ENCODE measurements at regions not wholly inside any gene's neighbourhood (a gene's known extent, or its start where the extent isn't known, plus 50 kb on each side); places are given as distances from the start of the nearest gene placed in this dataset.

GRCh38 chr2:129457277-129457818 is 522.1 kb upstream of the RAB6C start:
- DNase-seq (ENCODE audit: low spot score in 2 of 2) = no peak
- Histone ChIP-seq H3K27me3 (no peaks in the 10 kb centered on the region), H3K27ac (no peak overlapping the region), H3K9me3 (no peaks in the 10 kb centered on the region), H3K36me3 (no peaks in the 10 kb centered on the region), H3K4me3 (no peak overlapping the region), H3K4me1 (no peaks in the 10 kb centered on the region)
- WGBS, 2 donors = 84 to 88% methylated on average over 5 of the region's 5 CpGs
- TF ChIP-seq POLR2A (IDR thresholded peaks at IDR 0.05) (no peak), EP300 (IDR thresholded peaks at IDR 0.05) (no peak)
- TF ChIP-seq, protein P1, sequence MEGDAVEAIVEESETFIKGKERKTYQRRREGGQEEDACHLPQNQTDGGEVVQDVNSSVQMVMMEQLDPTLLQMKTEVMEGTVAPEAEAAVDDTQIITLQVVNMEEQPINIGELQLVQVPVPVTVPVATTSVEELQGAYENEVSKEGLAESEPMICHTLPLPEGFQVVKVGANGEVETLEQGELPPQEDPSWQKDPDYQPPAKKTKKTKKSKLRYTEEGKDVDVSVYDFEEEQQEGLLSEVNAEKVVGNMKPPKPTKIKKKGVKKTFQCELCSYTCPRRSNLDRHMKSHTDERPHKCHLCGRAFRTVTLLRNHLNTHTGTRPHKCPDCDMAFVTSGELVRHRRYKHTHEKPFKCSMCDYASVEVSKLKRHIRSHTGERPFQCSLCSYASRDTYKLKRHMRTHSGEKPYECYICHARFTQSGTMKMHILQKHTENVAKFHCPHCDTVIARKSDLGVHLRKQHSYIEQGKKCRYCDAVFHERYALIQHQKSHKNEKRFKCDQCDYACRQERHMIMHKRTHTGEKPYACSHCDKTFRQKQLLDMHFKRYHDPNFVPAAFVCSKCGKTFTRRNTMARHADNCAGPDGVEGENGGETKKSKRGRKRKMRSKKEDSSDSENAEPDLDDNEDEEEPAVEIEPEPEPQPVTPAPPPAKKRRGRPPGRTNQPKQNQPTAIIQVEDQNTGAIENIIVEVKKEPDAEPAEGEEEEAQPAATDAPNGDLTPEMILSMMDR (IDR thresholded peaks at IDR 0.05) = no peak

- no peaks in the 10 kb centered on the region for H3K27me3 ChIP-seq
- H3K27ac ChIP-seq = no peak overlapping the region
- no peaks in the 10 kb centered on the region for H3K9me3 ChIP-seq
- H3K4me3 ChIP-seq = no peak overlapping the region
- H3K4me1 ChIP-seq = no peaks in the 10 kb centered on the region
- H3K36me3 ChIP-seq = no peaks in the 10 kb centered on the region
- DNase-seq (ENCODE audit: low spot score in 2 of 2) = no peak
- no peak for TF ChIP-seq EP300 (IDR thresholded peaks at IDR 0.05)
- TF ChIP-seq, protein P1 (IDR thresholded peaks at IDR 0.05) = no peak
- TF ChIP-seq POLR2A (IDR thresholded peaks at IDR 0.05) = no peak
- WGBS, 2 donors = 84 to 91% methylated on average over 7 of the region's 7 CpGs
Measured at GRCh38 chr2:129458006-129458405, 521.5 kb upstream of the RAB6C start.

DNA sequence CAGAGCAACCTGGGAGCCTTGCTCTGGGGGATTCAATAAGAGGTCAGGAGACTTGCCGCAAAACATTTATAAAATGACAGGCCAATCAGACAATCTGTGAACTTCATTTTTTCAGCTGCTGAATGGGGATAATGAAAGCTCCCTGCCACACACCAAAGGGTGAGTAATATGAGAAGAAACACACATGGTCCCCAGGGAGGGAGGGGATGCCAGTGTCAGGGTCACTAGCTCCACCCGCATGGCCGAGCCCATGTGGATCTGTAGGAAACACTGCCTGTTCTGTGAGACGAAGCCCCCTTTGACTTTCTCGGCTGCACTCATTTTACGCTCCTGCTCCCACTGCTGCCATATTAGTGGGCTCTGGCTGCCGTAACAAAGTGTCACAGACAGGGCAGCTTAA is 521.0 kb upstream of the RAB6C start:
- no peak for TF ChIP-seq POLR2A (IDR thresholded peaks at IDR 0.05)
- TF ChIP-seq, protein P1 (IDR thresholded peaks at IDR 0.05) = no peak
- TF ChIP-seq EP300 (IDR thresholded peaks at IDR 0.05) = no peak
- WGBS, 2 donors = 50 to 62% methylated on average over 7 of the region's 7 CpGs

DNA sequence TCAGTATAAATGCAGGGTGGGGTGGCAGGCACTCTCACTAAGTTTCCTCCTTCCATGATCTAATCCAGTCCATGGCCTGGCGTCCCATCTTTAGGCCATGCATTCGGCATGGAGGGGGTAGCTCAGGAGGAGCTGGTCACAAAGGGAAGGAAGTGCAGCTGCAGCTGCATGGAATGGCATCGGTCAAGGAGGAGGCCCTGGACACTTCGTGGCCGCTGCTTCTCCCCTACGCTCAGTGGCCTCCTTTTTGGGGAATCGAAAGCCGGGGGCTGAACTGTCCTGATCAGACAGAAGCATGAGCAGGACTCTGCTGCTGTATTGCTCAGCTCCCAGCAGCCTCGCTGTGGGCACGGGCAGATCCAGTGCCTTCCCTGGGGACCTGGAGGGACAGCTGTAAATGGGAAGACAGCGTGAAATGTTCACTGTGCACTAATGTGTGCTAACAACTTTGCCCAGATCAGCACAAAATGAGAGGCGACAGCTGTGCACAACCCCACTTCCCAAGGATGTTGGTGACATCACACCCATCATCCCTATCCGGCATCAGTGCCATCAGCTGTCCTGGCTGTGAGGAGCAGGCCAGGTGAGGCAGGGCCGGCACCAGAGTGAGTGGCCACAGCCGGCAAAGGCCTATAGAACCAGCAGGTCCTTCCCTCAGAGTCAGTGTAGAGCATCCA is 520.1 kb upstream of the RAB6C start:
- H3K27ac ChIP-seq = no peak overlapping the region
- no peaks in the 10 kb centered on the region for H3K4me1 ChIP-seq
- 83 to 88% methylated on average over 10 to 11 of the region's 15 CpGs for WGBS, 2 donors
- no peaks in the 10 kb centered on the region for H3K27me3 ChIP-seq
- H3K9me3 ChIP-seq = no peaks in the 10 kb centered on the region
- no peaks in the 10 kb centered on the region for H3K36me3 ChIP-seq
- no peak for DNase-seq (ENCODE audit: low spot score in 2 of 2)
- no peak overlapping the region for H3K4me3 ChIP-seq
- TF ChIP-seq POLR2A (IDR thresholded peaks at IDR 0.05) (no peak), EP300 (IDR thresholded peaks at IDR 0.05) (no peak)

More for the DNA sequence above, 521.0 kb upstream of the RAB6C start:
- Histone ChIP-seq H3K9me3 (no peaks in the 10 kb centered on the region), H3K36me3 (no peaks in the 10 kb centered on the region), H3K4me1 (no peaks in the 10 kb centered on the region), H3K27me3 (no peaks in the 10 kb centered on the region), H3K27ac (no peak overlapping the region), H3K4me3 (no peak overlapping the region)
- DNase-seq (ENCODE audit: low spot score in 2 of 2) = no peak

DNA sequence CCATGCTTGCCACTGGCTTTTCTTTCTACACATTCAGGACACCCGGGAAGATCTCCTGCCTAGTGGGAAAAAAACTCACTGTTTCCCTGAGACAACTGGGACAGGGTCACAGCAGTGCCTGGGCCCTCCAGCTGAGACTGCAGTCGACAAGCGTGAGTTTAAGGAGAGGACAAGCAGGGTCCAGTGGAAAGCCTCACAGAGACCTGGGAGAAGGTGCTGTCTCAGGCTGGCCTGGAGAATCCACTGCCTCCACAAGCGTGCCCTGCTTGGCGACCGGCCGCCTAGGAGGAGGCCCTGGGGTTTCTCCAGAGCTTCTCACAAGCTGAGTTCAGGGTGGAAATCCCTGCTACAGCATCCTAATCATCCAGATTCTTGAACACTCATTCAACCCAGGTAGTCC is 519.6 kb upstream of the RAB6C start:
- WGBS, 2 donors = 96 to 98% methylated on average over 7 of the region's 7 CpGs
- Histone ChIP-seq H3K4me1 (no peaks in the 10 kb centered on the region), H3K9me3 (no peaks in the 10 kb centered on the region), H3K27me3 (no peaks in the 10 kb centered on the region), H3K4me3 (no peak overlapping the region), H3K36me3 (no peaks in the 10 kb centered on the region), H3K27ac (no peak overlapping the region)
- DNase-seq (ENCODE audit: low spot score in 2 of 2) = no peak
- TF ChIP-seq POLR2A (IDR thresholded peaks at IDR 0.05) = no peak
- TF ChIP-seq EP300 (IDR thresholded peaks at IDR 0.05) = no peak
- TF ChIP-seq, protein P1 (IDR thresholded peaks at IDR 0.05) = no peak
